TTC549 (cell line): ENCODE measurements at regions not wholly inside any gene's neighbourhood (a gene's known extent, or its start where the extent isn't known, plus 50 kb on each side); places are given as distances from the start of the nearest gene placed in this dataset.

Source experiments
- FAIRE-seq: peaks from 2 replicates; lab custom pipeline; 2012; peaks lifted over from hg19 to GRCh38; lab: Jason Lieb, UNC

DNA sequence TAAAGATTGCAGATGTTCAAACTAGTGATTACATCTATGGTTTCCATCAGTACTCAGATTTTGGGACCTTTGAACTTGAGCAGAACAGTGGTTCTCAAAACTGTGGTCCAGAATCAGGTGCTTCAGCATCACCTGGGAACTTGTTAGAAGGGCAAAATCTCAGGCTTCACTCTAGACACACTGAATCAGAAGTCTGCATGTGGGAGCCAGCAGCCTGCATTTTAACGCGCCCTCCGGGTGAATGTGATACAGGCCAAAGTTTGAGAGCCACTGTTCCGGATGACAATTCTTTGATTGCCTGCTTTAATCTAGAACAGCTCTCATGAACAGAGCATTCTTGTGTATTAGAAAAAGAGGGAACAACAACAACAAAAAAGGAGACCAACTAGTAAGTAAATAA is 261.7 kb downstream of the GPD2 start:
- no peak for FAIRE-seq

DNA sequence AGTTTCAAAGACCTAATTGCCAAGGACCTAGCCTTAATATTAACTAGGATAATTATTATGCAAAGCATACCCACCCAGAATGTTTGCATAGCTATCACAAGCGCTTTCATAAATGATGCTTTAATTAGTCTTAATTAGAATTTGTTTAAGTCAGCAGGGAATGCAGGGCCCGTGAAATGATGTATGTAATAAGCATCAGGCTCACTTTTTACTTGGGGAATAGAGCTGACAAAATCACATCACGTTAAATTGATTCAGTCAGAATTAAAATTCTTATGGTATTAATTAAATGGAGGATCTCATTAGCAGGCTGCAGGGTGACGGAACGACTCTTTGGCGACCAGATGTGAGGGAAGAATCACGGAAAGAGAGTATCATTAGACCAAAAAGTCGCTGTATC is 264.5 kb downstream of the GPD2 start:
- FAIRE-seq = no peak

DNA sequence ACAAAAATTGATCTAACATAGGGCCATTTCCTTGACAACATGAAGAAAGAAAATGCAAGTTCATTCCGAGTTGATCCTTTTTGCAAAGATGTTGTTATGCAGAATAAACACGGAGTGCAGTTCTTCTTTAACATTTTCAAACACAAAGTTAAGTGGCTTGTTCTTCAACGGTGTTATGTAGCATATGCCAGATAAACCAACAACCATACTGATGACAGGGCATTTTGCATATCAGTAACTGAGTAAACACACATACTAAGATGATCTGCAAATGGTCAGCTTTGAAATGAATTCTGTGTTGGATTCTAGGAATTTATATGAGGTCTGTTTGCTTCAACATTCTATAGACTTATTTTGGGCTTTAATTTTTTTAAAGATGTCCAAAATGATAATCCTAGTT is 266.4 kb downstream of the GPD2 start:
- no peak for FAIRE-seq

DNA sequence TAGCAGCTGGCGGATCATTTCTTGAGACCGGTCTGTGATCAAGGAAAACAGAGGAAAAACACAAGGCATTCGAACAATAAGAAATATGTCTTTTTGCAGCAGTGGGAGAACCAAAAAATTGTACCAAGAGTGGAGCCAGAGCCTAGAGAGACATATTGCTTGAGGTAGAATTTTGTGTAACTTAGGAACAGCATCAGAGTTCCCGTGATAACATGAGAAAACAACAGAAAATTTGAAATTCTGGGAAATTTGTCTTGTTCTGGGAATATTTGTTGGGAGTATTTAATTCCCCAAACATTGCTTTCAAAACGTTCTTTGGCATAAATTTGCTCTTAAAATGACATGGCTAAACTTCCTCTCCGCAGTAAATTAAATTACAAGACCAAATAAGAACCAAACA is 267.5 kb downstream of the GPD2 start:
- FAIRE-seq = no peak

DNA sequence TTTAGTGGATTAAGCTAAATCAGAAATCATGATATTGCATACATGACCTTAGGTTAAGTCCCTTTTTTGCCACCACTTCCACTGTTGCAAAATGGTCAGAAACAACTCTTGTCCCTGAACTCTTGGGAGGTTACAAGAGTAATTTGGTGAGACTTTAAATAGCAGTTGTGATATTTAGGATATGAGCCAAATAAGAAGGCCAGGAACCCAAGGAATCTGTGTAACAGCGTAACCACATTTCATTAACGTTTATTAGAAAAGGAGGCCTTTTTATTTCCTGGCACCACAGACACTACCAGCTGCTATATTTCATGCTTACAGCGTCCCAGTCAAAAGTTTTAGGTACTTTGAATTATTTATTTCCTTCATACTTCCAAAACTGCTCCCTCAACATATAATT is 268.0 kb downstream of the GPD2 start:
- no peak for FAIRE-seq

DNA sequence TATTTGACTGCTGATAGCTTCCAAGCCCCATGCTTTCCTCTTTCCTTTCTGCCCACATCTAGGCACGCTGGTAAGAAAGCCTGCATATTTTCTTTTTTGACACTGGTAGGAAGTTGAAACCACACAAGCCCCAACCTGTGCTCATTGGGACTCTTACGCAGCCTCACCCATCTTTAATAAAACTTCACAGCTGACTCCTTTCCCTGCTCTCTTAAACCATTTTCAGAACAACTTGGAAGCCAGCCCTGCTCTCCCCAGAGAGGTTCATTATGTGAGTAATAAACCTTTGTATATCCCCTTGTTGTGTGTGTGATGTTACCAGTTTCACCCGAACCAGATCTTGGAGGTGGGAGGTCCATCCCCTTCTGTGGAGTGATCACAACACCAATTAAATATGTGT is 268.4 kb downstream of the GPD2 start:
- FAIRE-seq = no peak

DNA sequence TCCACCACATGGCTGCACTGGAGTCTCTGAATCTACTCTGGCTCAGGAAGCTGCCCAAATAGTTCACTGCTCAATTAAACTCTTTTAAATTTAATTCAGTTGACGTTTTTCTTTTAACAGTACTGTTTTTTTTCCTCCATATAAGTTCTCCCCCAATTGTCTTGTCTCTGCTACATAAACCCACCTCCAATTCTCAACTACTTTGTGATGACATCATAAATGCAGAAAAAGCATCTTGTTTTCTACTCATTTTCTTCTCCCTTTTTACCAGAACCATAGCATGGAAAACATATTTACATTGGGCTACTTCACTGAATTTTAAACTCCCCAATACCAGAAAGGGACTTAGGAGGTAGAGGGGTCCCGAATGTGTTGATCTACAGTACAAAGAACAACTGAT is 270.4 kb downstream of the GPD2 start:
- FAIRE-seq = no peak

DNA sequence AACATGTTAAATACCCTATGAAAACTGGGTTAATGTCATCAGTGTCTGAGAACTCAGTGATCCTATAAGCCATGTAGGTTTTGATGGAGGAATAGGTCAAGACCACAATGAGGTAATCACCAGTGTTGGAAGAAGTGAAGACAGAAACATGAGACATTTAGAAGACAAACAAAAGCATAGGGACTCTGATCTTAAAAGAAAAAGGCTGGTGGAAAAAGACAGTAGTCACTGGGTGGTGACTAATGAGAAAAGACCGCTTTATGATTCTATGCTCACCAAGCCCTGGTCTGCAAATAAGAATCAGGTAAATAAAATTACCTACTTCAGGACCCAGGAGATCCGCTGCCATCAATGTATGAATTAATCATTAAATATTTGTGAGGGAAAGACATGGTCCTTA is 271.9 kb downstream of the GPD2 start:
- no peak for FAIRE-seq

DNA sequence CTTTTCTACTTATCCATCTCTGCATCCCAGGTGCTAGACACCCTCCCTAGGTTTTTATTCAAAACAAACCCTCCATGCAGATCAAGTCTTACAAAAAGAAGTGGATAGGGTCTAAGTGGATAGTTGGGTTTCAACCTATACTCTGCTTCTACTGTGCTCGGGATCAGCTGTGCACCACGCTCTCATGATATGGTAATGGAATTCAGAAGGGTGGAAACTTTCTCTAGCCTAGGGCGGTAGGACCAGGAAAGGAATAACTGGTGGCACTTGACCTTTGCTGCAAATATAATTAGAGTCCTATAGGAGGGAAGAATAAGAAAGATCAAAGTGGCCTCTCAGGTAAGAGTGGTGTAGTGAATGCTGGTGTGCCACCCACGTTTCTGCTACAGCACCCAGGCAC is 272.9 kb downstream of the GPD2 start:
- no peak for FAIRE-seq

DNA sequence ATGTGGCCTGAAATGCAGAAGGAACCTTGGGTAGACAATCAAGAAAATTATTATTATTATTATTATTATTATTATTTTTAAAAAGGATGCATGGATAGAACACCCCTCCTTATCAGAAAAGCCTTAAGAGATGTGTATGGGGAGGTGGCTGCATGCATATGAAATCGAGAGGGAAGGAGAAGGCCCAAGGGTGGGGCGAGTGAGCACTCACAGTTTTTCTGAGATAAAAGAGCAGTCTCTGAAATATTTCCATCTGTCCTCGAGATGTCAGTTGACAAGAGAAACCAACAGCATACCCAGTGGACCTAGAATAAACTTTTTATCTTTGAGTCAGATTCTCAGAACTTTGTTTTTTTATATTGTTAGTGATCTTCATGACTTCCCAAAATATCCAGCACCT is 282.9 kb downstream of the GPD2 start:
- no peak for FAIRE-seq

DNA sequence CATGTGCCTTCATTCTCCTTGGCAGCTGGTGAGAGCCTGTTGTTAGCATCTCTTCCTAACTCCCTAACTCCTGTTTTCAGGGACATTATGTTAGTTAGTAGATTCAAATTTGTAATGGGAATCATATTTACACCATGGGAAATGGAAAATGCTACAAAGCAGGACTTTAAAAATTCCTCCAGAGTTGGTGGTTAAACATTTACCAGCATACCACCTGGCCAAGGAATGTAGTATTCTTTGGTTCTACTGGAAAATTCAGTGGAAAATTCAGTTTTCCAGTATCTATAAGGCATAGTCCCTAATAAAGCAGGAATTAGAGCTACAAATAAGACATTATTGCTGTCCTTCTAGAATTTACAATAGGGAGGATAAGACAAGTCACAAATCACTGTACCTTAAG is 291.7 kb downstream of the GPD2 start:
- no peak for FAIRE-seq

DNA sequence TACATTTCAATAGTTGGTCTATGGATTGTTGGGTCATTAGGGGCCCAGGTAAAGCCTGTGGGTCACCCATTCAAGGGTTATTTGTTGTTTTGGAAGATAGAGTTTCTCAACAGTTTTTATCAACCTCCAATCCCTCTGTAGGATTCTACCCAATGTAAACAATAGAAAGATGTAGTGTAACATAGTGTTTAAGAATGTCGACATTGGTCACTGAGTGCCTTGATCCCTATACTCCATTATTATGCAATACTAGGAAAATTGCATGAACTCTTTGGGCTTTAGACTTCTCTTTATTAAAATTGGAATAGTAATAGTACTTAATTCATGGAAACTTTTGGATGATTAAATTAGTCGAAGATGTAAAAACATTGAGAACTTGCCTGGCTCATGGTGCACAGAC is 292.1 kb downstream of the GPD2 start:
- FAIRE-seq = no peak

DNA sequence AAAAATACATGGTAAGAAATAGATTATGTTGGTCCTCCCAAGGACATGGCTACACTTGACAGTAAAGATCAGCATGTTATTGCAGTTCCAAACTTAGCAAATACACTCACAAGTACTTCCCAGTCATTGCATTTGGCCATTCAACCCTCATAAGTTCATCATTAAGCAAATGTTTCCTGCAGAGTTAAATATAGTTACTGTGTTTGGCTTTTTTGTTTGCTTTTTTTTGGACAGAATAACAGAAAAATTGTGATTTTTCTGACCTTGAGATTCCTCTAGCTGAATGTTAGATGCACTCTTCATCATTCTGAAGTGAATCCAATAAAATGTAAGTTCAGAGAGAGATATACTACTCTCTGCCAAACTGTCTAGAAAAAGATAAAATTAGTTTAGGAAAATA is 295.3 kb downstream of the GPD2 start:
- FAIRE-seq = no peak

DNA sequence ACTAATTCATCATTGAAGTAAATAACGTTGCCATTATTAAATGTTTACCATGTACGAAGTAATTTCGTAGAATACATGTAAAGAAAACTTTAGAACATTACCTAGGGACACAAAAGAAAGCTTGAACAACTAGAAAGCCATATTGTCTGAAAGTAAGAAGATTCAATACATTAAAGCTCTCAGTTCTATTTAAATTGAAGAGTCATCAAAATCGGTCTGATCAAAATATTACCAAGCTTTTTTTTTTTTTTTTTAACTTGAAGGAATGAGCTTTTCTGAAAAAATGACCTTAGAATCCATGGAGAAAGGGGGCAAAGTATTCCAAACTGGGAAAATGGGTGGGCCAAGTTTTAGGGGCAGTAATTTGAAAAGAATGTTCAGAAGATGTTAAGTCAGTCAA is 300.8 kb downstream of the GPD2 start:
- no peak for FAIRE-seq

DNA sequence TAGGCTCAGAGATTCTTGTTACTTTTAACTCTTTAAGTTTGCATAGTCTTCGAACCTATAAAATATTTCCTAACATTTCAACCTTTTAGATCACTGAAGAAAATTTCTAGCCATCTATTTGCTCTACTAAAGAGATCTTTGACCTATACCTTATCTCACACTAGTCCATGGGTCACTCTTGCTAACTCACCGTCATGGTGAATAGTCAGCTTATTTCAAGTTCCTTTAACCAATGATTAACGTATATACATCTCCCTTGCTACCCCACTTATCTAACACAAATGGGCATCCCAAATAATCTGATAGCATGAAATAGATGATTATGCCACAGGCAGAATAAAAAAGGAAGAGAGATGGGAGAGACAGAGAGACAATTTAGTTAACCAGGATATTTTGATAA is 303.1 kb downstream of the GPD2 start:
- no peak for FAIRE-seq

DNA sequence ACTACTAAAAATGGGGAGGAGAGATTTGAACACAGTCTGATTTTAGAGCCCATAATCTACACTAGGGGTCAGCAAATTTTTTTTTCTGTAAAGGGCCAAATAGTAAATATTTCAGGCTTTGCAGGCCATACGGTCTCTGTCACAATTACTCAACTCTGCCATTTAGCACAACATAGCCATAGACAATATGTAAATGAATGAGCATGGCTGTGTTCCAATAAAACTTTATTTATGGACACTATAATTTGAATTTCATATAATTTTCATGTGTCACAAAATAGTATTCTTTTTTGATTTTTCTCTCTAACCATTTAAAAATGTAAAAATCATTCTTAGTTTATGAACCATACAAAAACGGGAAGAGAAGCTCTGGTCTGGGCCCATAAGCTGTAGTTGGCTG is 309.4 kb downstream of the GPD2 start:
- FAIRE-seq = no peak

DNA sequence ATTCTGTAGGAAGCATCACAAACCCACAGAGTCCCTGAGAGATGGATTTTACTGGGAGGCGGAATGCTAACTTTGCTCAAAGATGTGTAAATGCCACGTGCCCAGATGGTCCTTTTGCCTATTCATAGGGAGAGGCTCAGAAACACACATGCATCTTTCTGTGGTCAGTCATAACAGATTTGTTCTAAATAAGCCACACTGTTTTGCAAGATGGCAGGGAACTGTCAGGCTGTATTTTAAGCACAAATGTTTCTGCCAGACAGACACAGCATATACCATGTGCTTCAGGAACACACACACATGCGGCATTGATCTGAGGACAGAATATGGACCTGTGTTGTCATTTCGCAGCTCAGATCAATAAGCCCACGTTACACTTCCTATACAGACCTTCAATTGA is 312.0 kb downstream of the GPD2 start:
- no peak for FAIRE-seq

DNA sequence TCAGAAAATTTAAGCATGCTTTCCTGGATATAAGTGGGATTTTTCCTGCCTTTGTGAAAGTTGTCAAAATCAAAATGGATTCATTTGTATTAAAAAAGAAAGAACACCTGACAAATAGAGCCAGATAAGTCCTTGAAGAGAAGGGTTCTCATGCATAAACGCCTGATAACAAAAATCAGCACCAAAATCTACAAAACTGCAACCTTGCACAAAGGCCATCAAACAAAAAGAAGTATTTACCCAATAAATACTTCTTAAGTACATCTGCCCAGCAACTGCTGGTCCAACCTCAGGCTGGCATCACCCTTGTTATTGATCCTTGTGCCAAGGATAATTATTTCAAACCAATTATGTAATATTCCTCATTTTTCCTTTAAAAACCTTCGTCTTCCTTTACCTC is 315.9 kb downstream of the GPD2 start:
- no peak for FAIRE-seq

DNA sequence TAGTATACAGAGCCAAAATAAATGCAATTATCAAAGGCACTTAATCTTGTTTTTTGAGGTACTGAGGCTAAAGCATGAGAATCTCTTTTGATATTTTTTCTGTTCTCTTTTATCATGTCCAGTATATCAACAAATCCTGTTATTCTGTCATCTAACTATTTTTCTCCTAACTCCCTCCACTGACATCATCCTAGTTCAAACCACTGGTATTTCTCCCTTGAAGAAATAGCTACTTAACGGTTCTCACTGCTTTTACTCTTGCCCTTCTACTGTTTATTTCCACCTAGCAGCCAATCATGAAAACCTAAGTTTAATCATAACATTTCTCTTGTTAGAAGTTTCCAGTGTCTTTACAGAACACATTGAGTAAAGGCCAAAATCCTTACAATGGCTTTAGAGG is 317.6 kb downstream of the GPD2 start:
- FAIRE-seq = no peak

DNA sequence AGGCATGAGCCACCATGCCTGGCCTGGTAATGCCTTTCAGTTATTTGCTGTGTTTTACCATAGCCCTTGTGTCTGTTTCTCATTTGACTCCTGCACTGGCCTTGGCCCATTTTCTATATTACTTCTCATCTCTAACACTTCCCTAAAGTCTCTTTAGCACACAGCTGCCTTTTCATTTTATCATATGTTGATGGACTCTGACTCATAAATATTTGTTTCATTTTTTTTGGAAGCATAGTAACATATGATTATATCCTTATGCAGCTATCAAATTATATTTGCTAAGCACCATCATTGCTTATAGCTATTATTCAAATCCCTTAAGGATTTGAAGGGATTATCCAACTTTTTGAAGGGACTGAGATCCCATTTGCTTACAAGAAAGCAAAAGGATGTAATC is 320.3 kb downstream of the GPD2 start:
- no peak for FAIRE-seq

DNA sequence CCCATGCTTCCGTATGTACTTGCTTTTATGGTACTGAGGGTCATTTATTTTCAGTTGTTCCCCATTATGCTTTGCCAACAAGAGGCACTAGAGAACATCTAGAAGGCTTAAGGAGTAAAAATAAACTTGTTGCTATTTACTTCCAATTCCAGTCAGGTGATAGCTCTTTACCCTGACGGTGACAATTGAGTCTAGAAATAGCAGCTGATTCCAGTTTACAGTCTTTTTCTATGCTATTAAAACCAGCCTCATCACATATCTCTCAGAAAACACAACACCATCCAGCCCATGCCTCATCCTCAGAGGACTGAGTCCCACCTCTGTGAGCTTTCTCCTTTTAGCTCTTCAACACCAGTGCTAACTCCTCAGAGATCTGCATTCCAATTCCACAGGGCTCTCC is 327.0 kb downstream of the GPD2 start:
- no peak for FAIRE-seq

DNA sequence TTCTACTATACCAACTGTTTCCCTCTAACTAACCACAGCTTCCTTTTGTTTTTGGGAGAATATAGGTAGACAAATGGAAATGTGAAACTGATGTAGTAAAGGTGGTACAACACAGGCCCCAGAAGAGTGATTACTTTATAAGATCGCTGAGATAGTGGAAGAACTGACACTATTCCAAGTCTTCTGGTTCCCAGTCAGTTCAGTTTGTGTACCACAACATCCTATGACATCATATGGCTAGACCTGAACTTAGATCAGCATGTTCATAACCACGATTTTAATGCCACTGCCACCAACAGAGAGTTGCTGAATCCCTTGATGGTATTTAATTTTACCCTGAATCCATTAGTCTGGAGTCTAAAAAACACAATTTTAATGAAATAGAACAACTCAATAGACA is 328.9 kb downstream of the GPD2 start:
- FAIRE-seq = no peak

DNA sequence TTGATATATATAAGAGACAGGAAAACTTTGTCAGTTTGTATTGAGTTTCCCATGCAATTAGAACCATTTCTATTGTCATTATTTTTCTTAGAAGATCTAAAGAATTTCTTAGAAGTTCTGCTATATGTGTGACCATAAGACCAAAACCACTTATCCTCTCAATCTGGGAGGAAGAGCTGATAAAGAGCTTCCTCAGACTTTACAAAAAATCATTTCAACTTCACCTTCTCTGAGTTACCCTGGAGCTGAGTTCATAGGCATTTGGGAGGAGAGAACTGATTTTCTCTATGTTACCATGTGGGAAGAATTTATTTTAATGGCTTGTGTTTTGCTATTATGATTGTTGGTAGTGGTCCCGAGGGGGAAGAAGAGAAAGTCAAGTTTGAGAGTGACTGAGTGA is 329.3 kb downstream of the GPD2 start:
- FAIRE-seq = no peak

DNA sequence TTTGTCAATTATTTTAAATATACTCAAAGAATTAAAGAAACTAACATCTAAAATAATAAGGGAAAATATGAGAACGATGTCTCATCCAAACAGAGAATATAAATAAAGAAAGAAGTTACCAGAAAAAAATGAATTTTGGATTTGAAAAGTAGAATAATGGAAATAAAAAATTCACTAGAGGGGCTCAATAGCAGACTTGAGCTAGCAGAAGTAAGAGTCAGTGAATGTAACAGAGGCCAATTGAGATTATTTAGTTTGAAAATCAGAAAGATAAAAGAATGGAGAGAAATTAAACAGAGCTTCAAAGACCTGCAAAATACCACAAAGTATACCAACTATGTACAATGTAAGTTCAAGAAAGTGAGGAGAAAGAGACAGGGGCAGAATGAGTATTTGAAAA is 333.6 kb downstream of the GPD2 start:
- FAIRE-seq = no peak

DNA sequence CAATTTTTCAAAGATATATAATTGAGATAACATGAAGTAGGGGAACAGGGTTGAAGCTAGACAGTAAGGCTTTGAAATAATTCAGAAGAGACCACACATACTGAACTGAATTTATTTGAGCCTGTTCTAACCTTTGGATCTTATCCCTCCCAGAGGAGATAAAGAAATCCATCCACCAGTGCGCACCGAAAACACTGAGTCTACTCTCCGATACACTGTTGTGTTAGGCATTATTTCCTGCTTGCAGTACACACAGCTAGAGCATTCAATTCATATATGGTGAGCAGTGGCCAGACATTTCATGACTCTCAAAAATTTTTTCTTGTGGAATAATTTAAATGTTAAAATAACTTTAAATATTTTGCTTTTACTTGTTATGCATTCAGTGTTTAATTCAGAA is 342.7 kb downstream of the GPD2 start:
- no peak for FAIRE-seq
